ENCODE measurements at regions not wholly inside any gene's neighbourhood (a gene's known extent, or its start where the extent isn't known, plus 50 kb on each side); places are given as distances from the start of the nearest gene placed in this dataset.

DNA sequence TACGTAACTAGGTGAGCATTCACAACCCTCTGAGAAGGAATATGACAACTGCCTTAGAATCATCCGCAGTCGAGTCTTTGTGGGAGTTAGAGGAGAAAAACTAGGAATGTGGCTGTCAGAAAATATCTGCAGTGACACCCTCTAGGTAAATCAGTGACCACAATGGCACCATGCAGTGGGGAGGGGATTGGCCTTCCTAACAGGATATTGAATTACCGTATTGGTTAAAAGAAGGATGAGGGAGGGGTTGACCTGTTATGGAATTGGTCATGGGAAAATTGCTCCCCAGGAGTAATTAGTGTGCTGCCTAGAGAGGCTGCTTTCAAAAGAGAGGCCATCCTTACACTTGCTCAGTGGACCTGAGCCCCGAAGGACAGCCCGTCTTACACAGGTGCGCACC is 205.6 kb upstream of the SOX1 start:
- TF ChIP-seq EZH2 (IDR thresholded peaks at IDR 0.05; ENCODE audit: borderline replicate concordance, low read depth, low read length, poor library complexity, severe bottlenecking), result no peak
- TF ChIP-seq CTCF (conservative IDR thresholded peaks at IDR 0.05; ENCODE audit: low read depth, low read length), result no peak
- ChIA-PET CTCF (no interaction called here), POLR2A (ENCODE audit: low non-redundant PET) (no interaction called here)
- Histone ChIP-seq H3K27me3 (replicated peaks; ENCODE audit: insufficient read depth, low read depth, low read length, poor library complexity) (peaks cover 9% of the 10 kb centered on the region), H3K36me3 (ENCODE audit: insufficient read depth, low read length, poor library complexity, severe bottlenecking) (no peaks in the 10 kb centered on the region), H3K4me3 (ENCODE audit: low read depth, low read length, poor library complexity, severe bottlenecking) (no peak overlapping the region), H3K27ac (ENCODE audit: low read depth, low read length, poor library complexity, severe bottlenecking) (no peak overlapping the region), H3K9me3 (ENCODE audit: low read depth, low read length, poor library complexity, severe bottlenecking) (no peaks in the 10 kb centered on the region), H3K4me1 (ENCODE audit: insufficient read depth, low read length, poor library complexity, severe bottlenecking) (no peaks in the 10 kb centered on the region)
- intact Hi-C loops (cut with micrococcal nuclease; ENCODE audit: unreplicated experiment), result no loop called here
- DNase-seq (ENCODE audit: low spot score), result no peak
- BruUV-seq (replicated peaks), result no TSS peak

- no peak overlapping the region for H3K27ac ChIP-seq (ENCODE audit: low read depth, low read length, poor library complexity, severe bottlenecking)
- ChIA-PET CTCF (no interaction called here), POLR2A (ENCODE audit: low non-redundant PET) (no interaction called here)
- H3K4me1 ChIP-seq (ENCODE audit: insufficient read depth, low read length, poor library complexity, severe bottlenecking), result no peaks in the 10 kb centered on the region
- no TSS peak for BruUV-seq (replicated peaks)
- TF ChIP-seq CTCF (conservative IDR thresholded peaks at IDR 0.05; ENCODE audit: low read depth, low read length), result no peak
- TF ChIP-seq EZH2 (IDR thresholded peaks at IDR 0.05; ENCODE audit: borderline replicate concordance, low read depth, low read length, poor library complexity, severe bottlenecking), result no peak
- H3K36me3 ChIP-seq (ENCODE audit: insufficient read depth, low read length, poor library complexity, severe bottlenecking), result no peaks in the 10 kb centered on the region
- H3K4me3 ChIP-seq (ENCODE audit: low read depth, low read length, poor library complexity, severe bottlenecking), result no peak overlapping the region
- peaks cover 13% of the 10 kb centered on the region for H3K27me3 ChIP-seq (replicated peaks; ENCODE audit: insufficient read depth, low read depth, low read length, poor library complexity)
- H3K9me3 ChIP-seq (ENCODE audit: low read depth, low read length, poor library complexity, severe bottlenecking), result no peaks in the 10 kb centered on the region
- DNase-seq (ENCODE audit: low spot score), result peak; percentile 7
- intact Hi-C loops (cut with micrococcal nuclease; ENCODE audit: unreplicated experiment), result no loop called here
Observed at GRCh38 chr13:111861766-111862366, 205.1 kb upstream of the SOX1 start.

GRCh38 chr13:111862836-111863815 is 203.8 kb upstream of the SOX1 start:
- BruUV-seq (replicated peaks), result no TSS peak
- no peaks in the 10 kb centered on the region for H3K9me3 ChIP-seq (ENCODE audit: low read depth, low read length, poor library complexity, severe bottlenecking)

More at GRCh38 chr13:111862836-111863815, 203.8 kb upstream of the SOX1 start:
- Histone ChIP-seq H3K36me3 (ENCODE audit: insufficient read depth, low read length, poor library complexity, severe bottlenecking) (no peaks in the 10 kb centered on the region), H3K4me1 (ENCODE audit: insufficient read depth, low read length, poor library complexity, severe bottlenecking) (no peaks in the 10 kb centered on the region), H3K4me3 (ENCODE audit: low read depth, low read length, poor library complexity, severe bottlenecking) (no peak overlapping the region), H3K27me3 (replicated peaks; ENCODE audit: insufficient read depth, low read depth, low read length, poor library complexity) (peaks cover 18% of the 10 kb centered on the region), H3K27ac (ENCODE audit: low read depth, low read length, poor library complexity, severe bottlenecking) (no peak overlapping the region)
- ChIA-PET POLR2A (ENCODE audit: low non-redundant PET) (no interaction called here), CTCF (no interaction called here)
- DNase-seq (ENCODE audit: low spot score), result no peak
- intact Hi-C loops (cut with micrococcal nuclease; ENCODE audit: unreplicated experiment), result no loop called here
- no peak for TF ChIP-seq CTCF (conservative IDR thresholded peaks at IDR 0.05; ENCODE audit: low read depth, low read length)

All from A673 (cell line).